ENCODE measurements at regions not wholly inside any gene's neighbourhood (a gene's known extent, or its start where the extent isn't known, plus 50 kb on each side); places are given as distances from the start of the nearest gene placed in this dataset.
"Not testable (repeated sequence)": the region's sequence is repeated elsewhere in the genome, so short reads cannot be mapped to it uniquely, and the experiment has no call there.

DNA sequence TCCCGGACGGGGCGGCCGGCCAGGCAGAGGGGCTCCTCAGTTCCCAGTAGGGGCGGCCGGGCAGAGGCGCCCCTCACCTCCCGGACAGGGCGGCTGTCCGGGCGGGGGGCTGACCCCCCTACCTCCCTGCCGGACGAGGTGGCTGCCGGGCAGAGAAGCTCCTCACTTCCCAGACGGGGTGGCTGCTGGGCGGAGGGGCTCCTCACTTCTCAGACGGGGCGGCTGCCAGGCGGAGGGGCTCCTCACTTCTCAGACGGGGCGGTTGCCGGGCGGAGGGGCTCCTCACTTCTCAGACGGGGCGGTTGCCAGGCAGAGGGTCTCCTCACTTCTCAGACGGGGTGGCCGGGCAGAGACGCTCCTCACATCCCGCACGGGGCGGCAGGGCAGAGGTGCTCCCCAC is 84.6 kb downstream of the SHANK2 start:
- TF ChIP-seq, protein P1, sequence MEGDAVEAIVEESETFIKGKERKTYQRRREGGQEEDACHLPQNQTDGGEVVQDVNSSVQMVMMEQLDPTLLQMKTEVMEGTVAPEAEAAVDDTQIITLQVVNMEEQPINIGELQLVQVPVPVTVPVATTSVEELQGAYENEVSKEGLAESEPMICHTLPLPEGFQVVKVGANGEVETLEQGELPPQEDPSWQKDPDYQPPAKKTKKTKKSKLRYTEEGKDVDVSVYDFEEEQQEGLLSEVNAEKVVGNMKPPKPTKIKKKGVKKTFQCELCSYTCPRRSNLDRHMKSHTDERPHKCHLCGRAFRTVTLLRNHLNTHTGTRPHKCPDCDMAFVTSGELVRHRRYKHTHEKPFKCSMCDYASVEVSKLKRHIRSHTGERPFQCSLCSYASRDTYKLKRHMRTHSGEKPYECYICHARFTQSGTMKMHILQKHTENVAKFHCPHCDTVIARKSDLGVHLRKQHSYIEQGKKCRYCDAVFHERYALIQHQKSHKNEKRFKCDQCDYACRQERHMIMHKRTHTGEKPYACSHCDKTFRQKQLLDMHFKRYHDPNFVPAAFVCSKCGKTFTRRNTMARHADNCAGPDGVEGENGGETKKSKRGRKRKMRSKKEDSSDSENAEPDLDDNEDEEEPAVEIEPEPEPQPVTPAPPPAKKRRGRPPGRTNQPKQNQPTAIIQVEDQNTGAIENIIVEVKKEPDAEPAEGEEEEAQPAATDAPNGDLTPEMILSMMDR (IDR thresholded peaks at IDR 0.05): not testable (repeated sequence)
- TF ChIP-seq POLR2A (IDR thresholded peaks at IDR 0.05): not testable (repeated sequence)
